ENCODE measurements at regions not wholly inside any gene's neighbourhood (a gene's known extent, or its start where the extent isn't known, plus 50 kb on each side); places are given as distances from the start of the nearest gene placed in this dataset.

GRCh38 chr7:21146642-21147423 is 281.1 kb upstream of the SP4 start:
- peaks cover 12% of the 10 kb centered on the region for H3K27me3 Mint-ChIP-seq (ENCODE audit: low read depth)
- H3K4me1 Mint-ChIP-seq (ENCODE audit: low read depth), result no peaks in the 10 kb centered on the region
- H3K36me3 Mint-ChIP-seq (ENCODE audit: insufficient read depth), result no peaks in the 10 kb centered on the region
- ATAC-seq, result no peak
- H3K4me3 Mint-ChIP-seq, result no peak overlapping the region
- H3K9me3 Mint-ChIP-seq, result no peaks in the 10 kb centered on the region
- no peak for DNase-seq

- ATAC-seq, result no peak
- Mint-ChIP-seq H3K4me3 (no peak overlapping the region), H3K27me3 (ENCODE audit: low read depth) (peaks cover 12% of the 10 kb centered on the region), H3K4me1 (ENCODE audit: low read depth) (no peaks in the 10 kb centered on the region), H3K36me3 (ENCODE audit: insufficient read depth) (no peaks in the 10 kb centered on the region), H3K9me3 (no peaks in the 10 kb centered on the region)
- no peak for DNase-seq
Observed at GRCh38 chr7:21149809-21150208, 278.1 kb upstream of the SP4 start.

GRCh38 chr7:21154614-21155013 is 273.3 kb upstream of the SP4 start:
- no peaks in the 10 kb centered on the region for H3K9me3 Mint-ChIP-seq
- H3K27me3 Mint-ChIP-seq (ENCODE audit: low read depth), result peaks cover under 1% of the 10 kb centered on the region
- DNase-seq (no peak), ATAC-seq (no peak)
- H3K4me1 Mint-ChIP-seq (ENCODE audit: low read depth), result no peaks in the 10 kb centered on the region
- no peaks in the 10 kb centered on the region for H3K36me3 Mint-ChIP-seq (ENCODE audit: insufficient read depth)
- no peak overlapping the region for H3K4me3 Mint-ChIP-seq

- no peak for DNase-seq
- Mint-ChIP-seq H3K36me3 (ENCODE audit: insufficient read depth) (no peaks in the 10 kb centered on the region), H3K4me1 (ENCODE audit: low read depth) (no peaks in the 10 kb centered on the region), H3K27me3 (ENCODE audit: low read depth) (peaks cover 2% of the 10 kb centered on the region), H3K4me3 (no peak overlapping the region), H3K9me3 (no peaks in the 10 kb centered on the region)
- no peak for ATAC-seq
Observed at GRCh38 chr7:21159506-21159905, 268.4 kb upstream of the SP4 start.

GRCh38 chr7:21160401-21160800 is 267.5 kb upstream of the SP4 start:
- no peak for DNase-seq
- no peak for ATAC-seq
- Mint-ChIP-seq H3K9me3 (no peaks in the 10 kb centered on the region), H3K27me3 (ENCODE audit: low read depth) (peaks cover 7% of the 10 kb centered on the region), H3K4me1 (ENCODE audit: low read depth) (no peaks in the 10 kb centered on the region), H3K36me3 (ENCODE audit: insufficient read depth) (no peaks in the 10 kb centered on the region), H3K4me3 (no peak overlapping the region)

- Mint-ChIP-seq H3K27me3 (ENCODE audit: low read depth) (peaks cover 40% of the 10 kb centered on the region), H3K4me1 (ENCODE audit: low read depth) (peaks cover 4% of the 10 kb centered on the region), H3K4me3 (no peak overlapping the region), H3K9me3 (no peaks in the 10 kb centered on the region), H3K36me3 (ENCODE audit: insufficient read depth) (no peaks in the 10 kb centered on the region)
- no peak for DNase-seq
- ATAC-seq, result no peak
Observed at GRCh38 chr7:21167942-21168341, 259.9 kb upstream of the SP4 start.

- no peak for ATAC-seq
- H3K4me3 Mint-ChIP-seq, result no peak overlapping the region
- no peaks in the 10 kb centered on the region for H3K36me3 Mint-ChIP-seq (ENCODE audit: insufficient read depth)
- peaks cover 4% of the 10 kb centered on the region for H3K4me1 Mint-ChIP-seq (ENCODE audit: low read depth)
- H3K27me3 Mint-ChIP-seq (ENCODE audit: low read depth), result peaks cover 44% of the 10 kb centered on the region
- no peak for DNase-seq
- H3K9me3 Mint-ChIP-seq, result no peaks in the 10 kb centered on the region
Observed at GRCh38 chr7:21169667-21170580, 258.0 kb upstream of the SP4 start.

GRCh38 chr7:21172800-21173199 is 255.1 kb upstream of the SP4 start:
- no peak overlapping the region for H3K4me3 Mint-ChIP-seq
- H3K9me3 Mint-ChIP-seq, result no peaks in the 10 kb centered on the region
- DNase-seq (no peak), ATAC-seq (no peak)
- H3K4me1 Mint-ChIP-seq (ENCODE audit: low read depth), result peaks cover 4% of the 10 kb centered on the region
- H3K27me3 Mint-ChIP-seq (ENCODE audit: low read depth), result peaks cover 35% of the 10 kb centered on the region
- H3K36me3 Mint-ChIP-seq (ENCODE audit: insufficient read depth), result no peaks in the 10 kb centered on the region

- Mint-ChIP-seq H3K36me3 (ENCODE audit: insufficient read depth) (no peaks in the 10 kb centered on the region), H3K4me3 (no peak overlapping the region), H3K9me3 (no peaks in the 10 kb centered on the region), H3K27me3 (ENCODE audit: low read depth) (peaks cover 30% of the 10 kb centered on the region), H3K4me1 (ENCODE audit: low read depth) (peaks cover 4% of the 10 kb centered on the region)
- ATAC-seq (no peak), DNase-seq (no peak)
Observed at GRCh38 chr7:21173436-21173835, 254.4 kb upstream of the SP4 start.

GRCh38 chr7:21175714-21176113 is 252.2 kb upstream of the SP4 start:
- DNase-seq (no peak), ATAC-seq (no peak)
- Mint-ChIP-seq H3K4me1 (ENCODE audit: low read depth) (no peaks in the 10 kb centered on the region), H3K36me3 (ENCODE audit: insufficient read depth) (no peaks in the 10 kb centered on the region), H3K4me3 (no peak overlapping the region), H3K27me3 (ENCODE audit: low read depth) (peaks cover 15% of the 10 kb centered on the region), H3K9me3 (no peaks in the 10 kb centered on the region)

- no peaks in the 10 kb centered on the region for H3K36me3 Mint-ChIP-seq (ENCODE audit: insufficient read depth)
- no peak overlapping the region for H3K4me3 Mint-ChIP-seq
- no peaks in the 10 kb centered on the region for H3K4me1 Mint-ChIP-seq (ENCODE audit: low read depth)
- no peak for DNase-seq
- H3K9me3 Mint-ChIP-seq, result peaks cover 7% of the 10 kb centered on the region
- H3K27me3 Mint-ChIP-seq (ENCODE audit: low read depth), result peaks cover 11% of the 10 kb centered on the region
- no peak for ATAC-seq
Observed at GRCh38 chr7:21184942-21185652, 242.8 kb upstream of the SP4 start.

- Mint-ChIP-seq H3K4me1 (ENCODE audit: low read depth) (no peaks in the 10 kb centered on the region), H3K36me3 (ENCODE audit: insufficient read depth) (no peaks in the 10 kb centered on the region), H3K27me3 (ENCODE audit: low read depth) (peaks cover 11% of the 10 kb centered on the region), H3K9me3 (peaks cover 7% of the 10 kb centered on the region), H3K4me3 (no peak overlapping the region)
- ATAC-seq (no peak), DNase-seq (no peak)
Observed at GRCh38 chr7:21185653-21186265, 242.1 kb upstream of the SP4 start.

- Mint-ChIP-seq H3K9me3 (no peaks in the 10 kb centered on the region), H3K4me1 (ENCODE audit: low read depth) (no peaks in the 10 kb centered on the region), H3K4me3 (no peak overlapping the region), H3K36me3 (ENCODE audit: insufficient read depth) (no peaks in the 10 kb centered on the region), H3K27me3 (ENCODE audit: low read depth) (peaks cover 2% of the 10 kb centered on the region)
- no peak for DNase-seq
- ATAC-seq, result no peak
Observed at GRCh38 chr7:21191321-21192073, 236.4 kb upstream of the SP4 start.

All from activated T-cell treated with anti-CD3 and anti-CD28 coated beads, Interleukin-2, amount 50 U/mL, for 4 hours (primary cell).